ENCODE measurements at regions not wholly inside any gene's neighbourhood (a gene's known extent, or its start where the extent isn't known, plus 50 kb on each side); places are given as distances from the start of the nearest gene placed in this dataset.
A peak's percentile ranks its signal among the peaks of the same experiment; 100 is the strongest.

GRCh38 chr3:56971261-56971660, 89.2 kb upstream of the SPATA12 start:
- Histone ChIP-seq H3K36me3 (no peaks in the 10 kb centered on the region), H3K4me1 (peaks cover 8 to 35% (median 17%) of the 10 kb centered on the region in 10 experiments), H3K27me3 (no peaks in the 10 kb centered on the region), H4K20me1 (no peaks in the 10 kb centered on the region), H3K9ac (peak overlapping the region in 1 of 11 experiments; percentile 4; a peak in 1 of 22 replicates), H3K4me3 (no peak overlapping the region), H3K27ac (peak overlapping the region in 5 of 11 experiments; percentile 8 to 44 (median 14); a peak in 6 of 22 replicates), H3K4me2 (peak overlapping the region in 8 of 11 experiments; percentile 23 to 74 (median 58); a peak in 13 of 22 replicates), H3K9me3 (replicated peaks in 1 of 11) (peaks cover 0 to 4% (median 0%) of the 10 kb centered on the region in 11 experiments; a peak in 2 of 22 replicates)
- no peak for TF ChIP-seq Cebpa-rat (IDR thresholded peaks at IDR 0.05)

DNA sequence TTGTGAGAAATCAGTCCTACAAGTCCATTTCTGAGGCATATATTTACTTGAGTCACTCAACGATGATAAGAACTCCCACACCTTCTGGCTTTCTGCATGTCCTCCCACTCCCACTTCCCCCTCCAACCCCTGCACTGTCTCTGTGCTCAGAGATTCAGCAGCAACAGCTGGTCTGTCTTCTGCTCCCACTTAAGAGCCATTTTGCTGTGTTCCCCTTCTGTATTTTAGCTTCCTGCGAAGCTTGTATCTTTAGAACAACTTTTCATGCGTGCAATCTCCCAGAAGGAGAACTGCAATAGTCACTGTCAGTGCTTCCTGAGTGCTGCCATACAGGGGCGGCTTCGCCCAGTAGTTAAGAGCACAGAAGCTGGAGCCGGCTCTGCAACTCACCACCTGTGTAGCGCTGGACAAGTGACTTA, 90.0 kb upstream of the SPATA12 start:
- Histone ChIP-seq H3K9ac (0 out of 22 replicates have a peak overlapping the region, but pooled peaks of 1 of the 11 experiments have one; percentile 4), H3K4me1 (peaks cover 8 to 35% (median 17%) of the 10 kb centered on the region in 10 experiments), H3K36me3 (no peaks in the 10 kb centered on the region), H3K9me3 (replicated peaks in 1 of 11) (peaks cover 0 to 12% (median 7%) of the 10 kb centered on the region in 11 experiments; a peak in 13 of 22 replicates), H3K27ac (peak overlapping the region in 4 of 11 experiments; percentile 8 to 44 (median 24); a peak in 6 of 22 replicates), H4K20me1 (no peaks in the 10 kb centered on the region), H3K4me3 (no peak overlapping the region), H3K4me2 (peak overlapping the region in 10 of 11 experiments; percentile 23 to 74 (median 48); a peak in 18 of 22 replicates), H3K27me3 (no peaks in the 10 kb centered on the region)
- no peak for TF ChIP-seq Cebpa-rat (IDR thresholded peaks at IDR 0.05)

GRCh38 chr3:56969851-56970250, 90.6 kb upstream of the SPATA12 start:
- peak overlapping the region in 7 of 11 experiments; percentile 30 to 74 (median 66); a peak in 10 of 22 replicates for H3K4me2 ChIP-seq

DNA sequence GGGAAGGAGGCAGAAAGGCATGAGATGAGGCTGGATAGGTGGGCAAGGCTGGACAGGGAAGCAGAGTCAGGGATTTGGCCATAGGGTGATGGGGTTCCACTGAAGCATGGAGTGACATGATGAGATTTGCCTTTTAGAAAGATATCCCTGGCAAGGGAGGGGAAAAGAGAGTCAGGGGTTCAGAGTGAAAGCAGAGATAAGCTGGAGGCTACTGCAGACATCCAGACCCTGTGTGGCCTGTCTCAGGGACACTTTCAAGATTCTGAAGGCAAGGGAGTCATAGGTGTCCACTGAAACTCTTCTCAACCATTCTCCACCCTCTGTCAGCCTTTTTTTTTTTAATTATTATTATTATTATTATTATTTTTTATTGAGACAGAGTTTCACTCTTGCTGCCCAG, 94.0 kb upstream of the SPATA12 start:
- Histone ChIP-seq H3K9me3 (replicated peaks in 1 of 11) (peaks cover 8 to 24% (median 14%) of the 10 kb centered on the region in 11 experiments; a peak in 17 of 22 replicates), H3K27ac (no peak overlapping the region), H4K20me1 (no peaks in the 10 kb centered on the region), H3K27me3 (no peaks in the 10 kb centered on the region), H3K4me2 (no peak overlapping the region), H3K4me1 (peaks cover 8 to 24% (median 17%) of the 10 kb centered on the region in 10 experiments), H3K9ac (no peak overlapping the region), H3K36me3 (no peaks in the 10 kb centered on the region), H3K4me3 (no peak overlapping the region)
- no peak for TF ChIP-seq Cebpa-rat (IDR thresholded peaks at IDR 0.05)

More at GRCh38 chr3:56969851-56970250, 90.6 kb upstream of the SPATA12 start:
- Histone ChIP-seq H3K9ac (no peak overlapping the region), H3K4me1 (peaks cover 8 to 35% (median 17%) of the 10 kb centered on the region in 10 experiments), H3K9me3 (replicated peaks in 1 of 11) (peaks cover 3 to 18% (median 13%) of the 10 kb centered on the region in 11 experiments; a peak in 17 of 22 replicates), H3K4me3 (no peak overlapping the region), H4K20me1 (no peaks in the 10 kb centered on the region), H3K27ac (no peak overlapping the region), H3K36me3 (no peaks in the 10 kb centered on the region), H3K27me3 (no peaks in the 10 kb centered on the region)
- TF ChIP-seq Cebpa-rat (IDR thresholded peaks at IDR 0.05), result no peak

GRCh38 chr3:56966104-56966503, 94.4 kb upstream of the SPATA12 start:
- H3K4me1 ChIP-seq, result peaks cover 8 to 19% (median 14%) of the 10 kb centered on the region in 10 experiments
- no peak overlapping the region for H3K4me2 ChIP-seq
- H3K9ac ChIP-seq, result no peak overlapping the region
- H3K9me3 ChIP-seq (replicated peaks in 1 of 11), result peaks cover 8 to 24% (median 14%) of the 10 kb centered on the region in 11 experiments; a peak in 17 of 22 replicates
- TF ChIP-seq Cebpa-rat (IDR thresholded peaks at IDR 0.05), result no peak
- no peak overlapping the region for H3K27ac ChIP-seq
- H3K27me3 ChIP-seq, result no peaks in the 10 kb centered on the region
- no peak overlapping the region for H3K4me3 ChIP-seq
- H3K36me3 ChIP-seq, result no peaks in the 10 kb centered on the region
- no peaks in the 10 kb centered on the region for H4K20me1 ChIP-seq

GRCh38 chr3:56962922-56963321, 97.5 kb upstream of the SPATA12 start:
- Histone ChIP-seq H3K4me3 (no peak overlapping the region), H3K9me3 (replicated peaks in 1 of 11) (peaks cover 8 to 24% (median 14%) of the 10 kb centered on the region in 11 experiments; a peak in 17 of 22 replicates), H3K4me1 (no peaks in the 10 kb centered on the region), H3K36me3 (no peaks in the 10 kb centered on the region), H3K27ac (no peak overlapping the region), H3K4me2 (no peak overlapping the region), H4K20me1 (no peaks in the 10 kb centered on the region), H3K27me3 (no peaks in the 10 kb centered on the region), H3K9ac (no peak overlapping the region)
- TF ChIP-seq Cebpa-rat (IDR thresholded peaks at IDR 0.05), result no peak

DNA sequence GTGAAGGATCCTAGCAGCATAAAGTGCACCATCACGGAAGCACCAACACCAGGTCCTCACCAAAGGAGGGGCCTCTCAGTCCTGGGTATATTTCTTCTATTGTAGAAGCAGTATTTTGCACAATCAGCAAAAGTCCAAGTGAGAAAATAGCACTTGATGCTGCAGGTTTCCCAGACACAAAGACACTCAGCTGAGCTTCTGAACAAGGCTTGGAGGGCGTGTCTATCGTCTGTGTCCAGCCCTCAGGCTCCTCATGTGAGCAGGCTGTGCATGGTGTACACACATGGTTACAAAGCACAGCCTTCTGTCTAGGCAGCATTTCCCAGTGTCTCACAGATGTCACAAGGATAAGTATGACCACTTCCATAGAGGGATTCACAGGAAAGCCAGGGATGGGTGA, 98.3 kb upstream of the SPATA12 start:
- H3K4me3 ChIP-seq, result no peak overlapping the region
- no peak overlapping the region for H3K4me2 ChIP-seq
- H4K20me1 ChIP-seq, result no peaks in the 10 kb centered on the region
- no peaks in the 10 kb centered on the region for H3K4me1 ChIP-seq
- H3K36me3 ChIP-seq, result no peaks in the 10 kb centered on the region
- no peak overlapping the region for H3K27ac ChIP-seq
- no peak for TF ChIP-seq Cebpa-rat (IDR thresholded peaks at IDR 0.05)
- no peak overlapping the region for H3K9ac ChIP-seq
- H3K9me3 ChIP-seq (replicated peaks in 1 of 11), result peaks cover 8 to 24% (median 14%) of the 10 kb centered on the region in 11 experiments; a peak in 17 of 22 replicates
- no peaks in the 10 kb centered on the region for H3K27me3 ChIP-seq

GRCh38 chr3:56960234-56960917, 100.1 kb upstream of the SPATA12 start:
- Histone ChIP-seq H3K4me3 (no peak overlapping the region), H4K20me1 (no peaks in the 10 kb centered on the region), H3K9me3 (replicated peaks in 1 of 11) (peaks cover 5 to 13% (median 9%) of the 10 kb centered on the region in 11 experiments; a peak in 16 of 22 replicates), H3K27me3 (no peaks in the 10 kb centered on the region), H3K9ac (no peak overlapping the region), H3K4me2 (no peak overlapping the region), H3K27ac (no peak overlapping the region), H3K4me1 (no peaks in the 10 kb centered on the region), H3K36me3 (no peaks in the 10 kb centered on the region)
- TF ChIP-seq Cebpa-rat (IDR thresholded peaks at IDR 0.05), result no peak

GRCh38 chr3:56958879-56959278, 101.6 kb upstream of the SPATA12 start:
- Histone ChIP-seq H3K36me3 (no peaks in the 10 kb centered on the region), H3K9ac (no peak overlapping the region), H3K9me3 (replicated peaks in 1 of 11) (no peaks in the 10 kb centered on the region), H3K4me2 (no peak overlapping the region), H3K4me3 (no peak overlapping the region), H4K20me1 (no peaks in the 10 kb centered on the region), H3K27me3 (no peaks in the 10 kb centered on the region), H3K4me1 (no peaks in the 10 kb centered on the region), H3K27ac (no peak overlapping the region)
- no peak for TF ChIP-seq Cebpa-rat (IDR thresholded peaks at IDR 0.05)

Measured in BLaER1 treated with 17β-estradiol and CSF1 and Interleukin-3, amounts not matched to agents 10 nM and 100 nM (cell line).